Neural cell (in vitro differentiated cells): ENCODE measurements at regions not wholly inside any gene's neighbourhood (a gene's known extent, or its start where the extent isn't known, plus 50 kb on each side); places are given as distances from the start of the nearest gene placed in this dataset.

Experiments
- EP300 ChIP-seq: fragments of 450-650 bp; conservative IDR thresholded peaks from 2 replicates; pipeline ENCODE4 v1.6.1; 2014; ENCODE audit warnings: antibody characterized with exemption, mild to moderate bottlenecking, moderate library complexity; ENCODE audit not compliant: poor library complexity, severe bottlenecking
- EZH2 ChIP-seq: fragments of 200-600, 300-800 bp; shearing (Covaris generic), sonication (generic); IDR thresholded peaks from 2 replicates; pipeline ENCODE4 v1.6.1; 2014; ENCODE audit warnings: antibody characterized with exemption, low read length, borderline replicate concordance, mild to moderate bottlenecking; ENCODE audit not compliant: insufficient read depth, poor library complexity, severe bottlenecking
- MXI1 ChIP-seq: fragments of 450-650 bp; conservative IDR thresholded peaks from 2 replicates; pipeline ENCODE4 v1.6.1; 2014; ENCODE audit warnings: antibody characterized with exemption, mild to moderate bottlenecking; ENCODE audit not compliant: poor library complexity, severe bottlenecking
- POLR2AphosphoS5 ChIP-seq: IDR thresholded peaks from 2 replicates; pipeline ENCODE4 v1.6.1; 2012
- RAD21 ChIP-seq: fragments of 450-650 bp; conservative IDR thresholded peaks from 2 replicates; pipeline ENCODE4 v1.6.1; 2014; ENCODE audit warnings: antibody characterized with exemption, mild to moderate bottlenecking, moderate library complexity
- TAF1 ChIP-seq: IDR thresholded peaks from 2 replicates; pipeline ENCODE4 v1.6.1; 2012; ENCODE audit warnings: low read depth
- TF ChIP-seq, protein P1 (sequence below): fragments of 450-650 bp; IDR thresholded peaks from 2 replicates; pipeline ENCODE4 v1.5.1; 2014; ENCODE audit warnings: antibody characterized with exemption, mild to moderate bottlenecking, moderate library complexity; ENCODE audit not compliant: poor library complexity, severe bottlenecking
- TF ChIP-seq, protein P2 (sequence below): IDR thresholded peaks from 2 replicates; pipeline ENCODE4 v1.6.1; 2012; ENCODE audit warnings: borderline replicate concordance

DNA sequence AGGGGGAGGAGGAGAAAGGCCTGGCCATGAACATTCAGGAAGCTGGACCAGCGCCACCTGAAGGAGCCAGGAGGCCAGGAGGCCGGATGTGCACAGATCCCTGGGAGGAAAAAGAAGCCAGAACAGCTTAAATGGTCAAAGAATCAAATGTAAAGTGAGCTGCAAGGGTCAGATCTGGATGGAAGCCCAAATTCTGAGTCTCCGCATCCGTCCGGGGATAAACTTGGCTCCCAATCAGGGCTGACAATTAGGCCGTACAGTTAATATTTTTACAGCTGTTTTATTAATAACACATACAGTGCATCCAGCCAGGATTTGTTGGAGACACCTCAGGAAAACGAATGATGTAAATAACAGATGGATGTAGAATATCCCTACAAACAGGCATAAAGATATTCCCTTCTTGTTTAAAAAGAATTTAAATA lies 495.1 kb upstream of the TCF4 start:
- TF ChIP-seq, protein P1, sequence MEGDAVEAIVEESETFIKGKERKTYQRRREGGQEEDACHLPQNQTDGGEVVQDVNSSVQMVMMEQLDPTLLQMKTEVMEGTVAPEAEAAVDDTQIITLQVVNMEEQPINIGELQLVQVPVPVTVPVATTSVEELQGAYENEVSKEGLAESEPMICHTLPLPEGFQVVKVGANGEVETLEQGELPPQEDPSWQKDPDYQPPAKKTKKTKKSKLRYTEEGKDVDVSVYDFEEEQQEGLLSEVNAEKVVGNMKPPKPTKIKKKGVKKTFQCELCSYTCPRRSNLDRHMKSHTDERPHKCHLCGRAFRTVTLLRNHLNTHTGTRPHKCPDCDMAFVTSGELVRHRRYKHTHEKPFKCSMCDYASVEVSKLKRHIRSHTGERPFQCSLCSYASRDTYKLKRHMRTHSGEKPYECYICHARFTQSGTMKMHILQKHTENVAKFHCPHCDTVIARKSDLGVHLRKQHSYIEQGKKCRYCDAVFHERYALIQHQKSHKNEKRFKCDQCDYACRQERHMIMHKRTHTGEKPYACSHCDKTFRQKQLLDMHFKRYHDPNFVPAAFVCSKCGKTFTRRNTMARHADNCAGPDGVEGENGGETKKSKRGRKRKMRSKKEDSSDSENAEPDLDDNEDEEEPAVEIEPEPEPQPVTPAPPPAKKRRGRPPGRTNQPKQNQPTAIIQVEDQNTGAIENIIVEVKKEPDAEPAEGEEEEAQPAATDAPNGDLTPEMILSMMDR, result no peak
- TF ChIP-seq EZH2 (no peak), MXI1 (no peak), EP300 (no peak), POLR2AphosphoS5 (no peak), RAD21 (no peak), TAF1 (no peak)
- TF ChIP-seq, protein P2, sequence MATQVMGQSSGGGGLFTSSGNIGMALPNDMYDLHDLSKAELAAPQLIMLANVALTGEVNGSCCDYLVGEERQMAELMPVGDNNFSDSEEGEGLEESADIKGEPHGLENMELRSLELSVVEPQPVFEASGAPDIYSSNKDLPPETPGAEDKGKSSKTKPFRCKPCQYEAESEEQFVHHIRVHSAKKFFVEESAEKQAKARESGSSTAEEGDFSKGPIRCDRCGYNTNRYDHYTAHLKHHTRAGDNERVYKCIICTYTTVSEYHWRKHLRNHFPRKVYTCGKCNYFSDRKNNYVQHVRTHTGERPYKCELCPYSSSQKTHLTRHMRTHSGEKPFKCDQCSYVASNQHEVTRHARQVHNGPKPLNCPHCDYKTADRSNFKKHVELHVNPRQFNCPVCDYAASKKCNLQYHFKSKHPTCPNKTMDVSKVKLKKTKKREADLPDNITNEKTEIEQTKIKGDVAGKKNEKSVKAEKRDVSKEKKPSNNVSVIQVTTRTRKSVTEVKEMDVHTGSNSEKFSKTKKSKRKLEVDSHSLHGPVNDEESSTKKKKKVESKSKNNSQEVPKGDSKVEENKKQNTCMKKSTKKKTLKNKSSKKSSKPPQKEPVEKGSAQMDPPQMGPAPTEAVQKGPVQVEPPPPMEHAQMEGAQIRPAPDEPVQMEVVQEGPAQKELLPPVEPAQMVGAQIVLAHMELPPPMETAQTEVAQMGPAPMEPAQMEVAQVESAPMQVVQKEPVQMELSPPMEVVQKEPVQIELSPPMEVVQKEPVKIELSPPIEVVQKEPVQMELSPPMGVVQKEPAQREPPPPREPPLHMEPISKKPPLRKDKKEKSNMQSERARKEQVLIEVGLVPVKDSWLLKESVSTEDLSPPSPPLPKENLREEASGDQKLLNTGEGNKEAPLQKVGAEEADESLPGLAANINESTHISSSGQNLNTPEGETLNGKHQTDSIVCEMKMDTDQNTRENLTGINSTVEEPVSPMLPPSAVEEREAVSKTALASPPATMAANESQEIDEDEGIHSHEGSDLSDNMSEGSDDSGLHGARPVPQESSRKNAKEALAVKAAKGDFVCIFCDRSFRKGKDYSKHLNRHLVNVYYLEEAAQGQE, result no peak
